ENCODE measurements at regions not wholly inside any gene's neighbourhood (a gene's known extent, or its start where the extent isn't known, plus 50 kb on each side); places are given as distances from the start of the nearest gene placed in this dataset.

DNA sequence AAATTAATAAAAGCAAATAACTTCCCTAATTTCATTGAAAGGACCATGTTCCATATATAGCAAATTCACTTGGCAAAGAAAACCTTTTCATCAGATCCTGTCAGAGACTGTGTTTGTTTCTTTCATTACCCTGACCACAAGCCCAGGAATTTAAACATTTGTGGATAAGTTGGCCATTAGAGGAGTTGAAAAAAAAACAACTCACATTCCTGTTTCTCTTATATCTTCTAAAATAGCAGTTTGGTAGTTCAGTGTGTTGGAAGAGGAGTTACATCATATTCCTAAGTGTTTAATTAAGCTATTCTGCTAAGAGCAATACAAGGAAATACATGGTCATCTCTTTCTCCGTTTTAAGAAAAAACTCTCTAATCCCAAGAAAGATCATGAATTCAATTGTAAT, 505.6 kb downstream of the TLE1 start:
- no peak for DNase-seq (ENCODE audit: low read depth)
- TF ChIP-seq CTCF (IDR thresholded peaks at IDR 0.05; ENCODE audit: low read depth, low read length, missing control alignments) = no peak

DNA sequence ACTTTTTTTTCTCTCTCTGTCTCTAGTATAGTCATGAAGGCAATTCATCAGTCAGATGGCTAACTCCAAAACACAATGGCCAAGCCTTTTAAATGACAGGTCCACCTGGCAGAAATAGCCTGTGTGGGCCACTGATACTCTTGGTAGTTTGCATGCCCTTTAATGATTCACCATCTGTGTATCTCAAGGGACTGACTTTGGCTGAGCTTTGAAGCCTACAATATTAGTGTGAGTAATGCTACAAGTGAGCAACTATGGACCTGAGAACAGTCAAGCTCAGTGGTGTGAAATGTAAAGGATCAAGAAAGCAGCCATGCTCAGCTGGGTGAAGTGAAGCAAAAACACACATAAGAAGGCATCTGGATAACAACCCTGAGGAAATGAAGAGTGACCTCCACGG, 506.9 kb downstream of the TLE1 start:
- TF ChIP-seq CTCF (IDR thresholded peaks at IDR 0.05; ENCODE audit: low read depth, low read length, missing control alignments) = no peak
- no peak overlapping the region for H3K4me3 ChIP-seq (ENCODE audit: low read depth, low read length)
- DNase-seq (ENCODE audit: low read depth) = no peak

More for the DNA sequence above, 505.6 kb downstream of the TLE1 start:
- H3K4me3 ChIP-seq (ENCODE audit: low read depth, low read length) = no peak overlapping the region

GRCh38 chr9:81174023-81174422, 515.3 kb downstream of the TLE1 start:
- H3K4me3 ChIP-seq (ENCODE audit: low read depth, low read length) = no peak overlapping the region
- DNase-seq (ENCODE audit: low read depth) = no peak
- TF ChIP-seq CTCF (IDR thresholded peaks at IDR 0.05; ENCODE audit: low read depth, low read length, missing control alignments) = no peak

- DNase-seq (ENCODE audit: low read depth) = no peak
- TF ChIP-seq CTCF (IDR thresholded peaks at IDR 0.05; ENCODE audit: low read depth, low read length, missing control alignments) = no peak
- no peak overlapping the region for H3K4me3 ChIP-seq (ENCODE audit: low read depth, low read length)
These were observed 517.7 kb downstream of the TLE1 start for GRCh38 chr9:81171689-81172088.

DNA sequence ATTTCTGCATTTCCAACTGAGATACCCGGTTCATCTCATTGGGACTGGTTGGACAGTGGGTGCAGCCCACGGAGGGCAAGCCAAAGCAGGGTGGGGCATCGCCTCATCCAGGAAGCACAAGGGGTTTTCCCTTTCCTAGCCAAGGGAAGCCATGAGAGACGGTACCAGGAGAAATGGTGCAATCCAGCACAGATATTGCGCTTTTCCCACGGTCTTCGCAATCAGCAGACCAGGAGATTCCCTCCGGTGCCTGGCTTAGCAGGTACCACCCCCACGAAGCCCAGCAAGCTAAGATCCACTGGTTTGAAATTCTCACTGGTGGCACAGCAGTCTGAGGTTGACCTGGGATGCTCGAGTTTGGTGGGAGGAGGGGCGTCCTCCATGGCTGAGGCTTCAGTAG, 527.0 kb downstream of the TLE1 start:
- no peak for TF ChIP-seq CTCF (IDR thresholded peaks at IDR 0.05; ENCODE audit: low read depth, low read length, missing control alignments)
- DNase-seq (ENCODE audit: low read depth) = no peak
- H3K4me3 ChIP-seq (ENCODE audit: low read depth, low read length) = no peak overlapping the region

DNA sequence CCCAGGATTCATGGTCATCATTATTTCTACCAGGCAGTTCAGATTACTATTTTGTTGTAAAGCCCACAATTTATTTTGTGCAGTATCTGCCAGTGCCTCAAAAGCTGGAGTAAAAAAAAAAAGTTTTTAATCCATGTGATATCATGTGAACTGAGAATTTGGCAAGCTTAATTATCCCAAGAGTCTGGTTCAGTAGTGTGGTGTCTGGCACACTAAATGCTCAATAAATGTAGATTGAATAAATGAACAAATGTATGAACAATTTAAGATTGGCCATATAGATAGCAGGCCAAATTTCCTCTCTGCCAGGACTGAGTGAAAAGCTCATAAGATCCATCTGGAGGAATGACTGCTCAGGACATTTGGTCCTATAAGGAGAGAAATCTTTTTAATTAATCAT, 533.0 kb downstream of the TLE1 start:
- DNase-seq (ENCODE audit: low read depth) = no peak
- no peak overlapping the region for H3K4me3 ChIP-seq (ENCODE audit: low read depth, low read length)

More for the DNA sequence above, 533.0 kb downstream of the TLE1 start:
- no peak for TF ChIP-seq CTCF (IDR thresholded peaks at IDR 0.05; ENCODE audit: low read depth, low read length, missing control alignments)
